ENCODE measurements at regions not wholly inside any gene's neighbourhood (a gene's known extent, or its start where the extent isn't known, plus 50 kb on each side); places are given as distances from the start of the nearest gene placed in this dataset.

DNA sequence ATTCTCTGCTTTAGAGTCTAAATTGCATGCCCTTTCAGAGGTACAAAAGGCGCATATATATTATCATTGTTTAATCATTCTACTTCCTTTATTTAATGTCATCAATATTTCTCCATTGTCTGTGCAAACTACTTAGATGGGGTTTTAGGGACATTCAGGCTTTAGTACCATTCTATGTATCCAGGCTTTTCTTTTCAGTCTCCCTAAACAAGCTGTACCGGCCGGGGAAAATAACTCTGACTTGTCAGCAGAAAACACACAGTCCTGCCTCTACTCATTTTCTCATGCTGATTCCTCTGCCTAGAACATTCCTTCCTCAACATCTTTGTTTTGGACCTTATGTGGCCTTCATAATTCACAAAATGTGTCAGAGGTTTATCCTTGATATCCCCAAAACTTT, 392.1 kb upstream of the DAB2 start:
- Histone ChIP-seq H3K4me1 (ENCODE audit: insufficient read depth, low read length, severe bottlenecking) (no peaks in the 10 kb centered on the region), H3K4me2 (ENCODE audit: low read length) (no peak overlapping the region), H3K9me2 (ENCODE audit: low read depth, low read length) (no peaks in the 10 kb centered on the region), H3K9ac (ENCODE audit: low read length) (no peak overlapping the region), H2AFZ (ENCODE audit: low read length) (no peak overlapping the region), H4K20me1 (ENCODE audit: insufficient read depth, low read length) (no peaks in the 10 kb centered on the region), H3K27ac (ENCODE audit: low read depth, low read length, poor library complexity, severe bottlenecking) (no peak overlapping the region), H3K9me3 (ENCODE audit: low read length) (peaks cover 3% of the 10 kb centered on the region; the same call in 1 of the 2 replicates), H3K4me3 (ENCODE audit: low read depth, low read length, poor library complexity, severe bottlenecking) (no peak overlapping the region), H3K36me3 (ENCODE audit: insufficient read depth, low read length) (no peaks in the 10 kb centered on the region), H3F3A (ENCODE audit: insufficient read depth, low read length) (no peaks in the 10 kb centered on the region), H3K79me2 (ENCODE audit: insufficient read depth, low read length) (no peaks in the 10 kb centered on the region), H3K27me3 (ENCODE audit: insufficient read depth, low read length) (no peaks in the 10 kb centered on the region)
- TF ChIP-seq, protein P1, sequence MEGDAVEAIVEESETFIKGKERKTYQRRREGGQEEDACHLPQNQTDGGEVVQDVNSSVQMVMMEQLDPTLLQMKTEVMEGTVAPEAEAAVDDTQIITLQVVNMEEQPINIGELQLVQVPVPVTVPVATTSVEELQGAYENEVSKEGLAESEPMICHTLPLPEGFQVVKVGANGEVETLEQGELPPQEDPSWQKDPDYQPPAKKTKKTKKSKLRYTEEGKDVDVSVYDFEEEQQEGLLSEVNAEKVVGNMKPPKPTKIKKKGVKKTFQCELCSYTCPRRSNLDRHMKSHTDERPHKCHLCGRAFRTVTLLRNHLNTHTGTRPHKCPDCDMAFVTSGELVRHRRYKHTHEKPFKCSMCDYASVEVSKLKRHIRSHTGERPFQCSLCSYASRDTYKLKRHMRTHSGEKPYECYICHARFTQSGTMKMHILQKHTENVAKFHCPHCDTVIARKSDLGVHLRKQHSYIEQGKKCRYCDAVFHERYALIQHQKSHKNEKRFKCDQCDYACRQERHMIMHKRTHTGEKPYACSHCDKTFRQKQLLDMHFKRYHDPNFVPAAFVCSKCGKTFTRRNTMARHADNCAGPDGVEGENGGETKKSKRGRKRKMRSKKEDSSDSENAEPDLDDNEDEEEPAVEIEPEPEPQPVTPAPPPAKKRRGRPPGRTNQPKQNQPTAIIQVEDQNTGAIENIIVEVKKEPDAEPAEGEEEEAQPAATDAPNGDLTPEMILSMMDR (IDR thresholded peaks at IDR 0.05; ENCODE audit: low read length) = no peak
- TF ChIP-seq EZH2 (IDR thresholded peaks at IDR 0.05; ENCODE audit: borderline replicate concordance, low read length) = no peak

DNA sequence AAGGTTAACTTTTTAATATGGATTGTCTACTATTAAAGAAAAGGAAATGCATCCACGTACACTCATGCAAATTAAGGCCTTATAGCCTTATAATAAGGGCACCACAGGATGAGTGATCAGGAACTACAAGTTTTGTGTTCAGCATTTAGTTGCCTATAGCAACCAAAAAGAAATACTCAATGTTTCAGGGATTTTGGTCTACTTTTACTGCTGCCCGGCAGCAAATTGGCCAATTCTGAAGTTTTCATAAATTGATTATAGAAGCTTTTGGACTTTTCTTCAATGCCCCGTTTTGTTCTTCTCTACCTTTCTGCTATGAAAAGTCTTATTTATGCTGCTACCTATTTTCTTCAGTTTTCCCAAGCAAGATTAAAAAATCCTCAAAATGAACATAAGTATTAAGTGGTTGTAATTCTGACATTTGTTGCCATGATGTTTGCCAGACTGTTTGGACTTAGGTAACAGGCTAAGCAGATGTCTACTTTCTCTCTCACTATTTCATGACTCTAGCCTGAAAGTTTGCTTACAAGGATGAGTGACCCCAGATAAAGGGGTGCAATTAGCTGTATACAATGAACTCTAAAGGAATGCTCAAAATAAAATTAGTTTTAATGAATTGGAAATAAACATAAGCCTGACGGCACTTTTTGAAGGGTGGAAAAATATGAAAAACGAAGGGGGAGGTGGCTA, 391.5 kb upstream of the DAB2 start:
- no peak overlapping the region for H3K4me3 ChIP-seq (ENCODE audit: low read depth, low read length, poor library complexity, severe bottlenecking)
- no peaks in the 10 kb centered on the region for H3K36me3 ChIP-seq (ENCODE audit: insufficient read depth, low read length)
- H3K27ac ChIP-seq (ENCODE audit: low read depth, low read length, poor library complexity, severe bottlenecking) = no peak overlapping the region
- no peaks in the 10 kb centered on the region for H3K79me2 ChIP-seq (ENCODE audit: insufficient read depth, low read length)
- H3K9me2 ChIP-seq (ENCODE audit: low read depth, low read length) = no peaks in the 10 kb centered on the region
- H3K27me3 ChIP-seq (ENCODE audit: insufficient read depth, low read length) = no peaks in the 10 kb centered on the region
- TF ChIP-seq, protein P1 (IDR thresholded peaks at IDR 0.05; ENCODE audit: low read length) = no peak
- TF ChIP-seq EZH2 (IDR thresholded peaks at IDR 0.05; ENCODE audit: borderline replicate concordance, low read length) = no peak
- no peak overlapping the region for H3K9ac ChIP-seq (ENCODE audit: low read length)
- no peaks in the 10 kb centered on the region for H3K4me1 ChIP-seq (ENCODE audit: insufficient read depth, low read length, severe bottlenecking)
- no peak overlapping the region for H3K4me2 ChIP-seq (ENCODE audit: low read length)
- H2AFZ ChIP-seq (ENCODE audit: low read length) = no peak overlapping the region
- no peaks in the 10 kb centered on the region for H4K20me1 ChIP-seq (ENCODE audit: insufficient read depth, low read length)
- peaks cover 3% of the 10 kb centered on the region; the same call in 1 of the 2 replicates for H3K9me3 ChIP-seq (ENCODE audit: low read length)
- no peaks in the 10 kb centered on the region for H3F3A ChIP-seq (ENCODE audit: insufficient read depth, low read length)

DNA sequence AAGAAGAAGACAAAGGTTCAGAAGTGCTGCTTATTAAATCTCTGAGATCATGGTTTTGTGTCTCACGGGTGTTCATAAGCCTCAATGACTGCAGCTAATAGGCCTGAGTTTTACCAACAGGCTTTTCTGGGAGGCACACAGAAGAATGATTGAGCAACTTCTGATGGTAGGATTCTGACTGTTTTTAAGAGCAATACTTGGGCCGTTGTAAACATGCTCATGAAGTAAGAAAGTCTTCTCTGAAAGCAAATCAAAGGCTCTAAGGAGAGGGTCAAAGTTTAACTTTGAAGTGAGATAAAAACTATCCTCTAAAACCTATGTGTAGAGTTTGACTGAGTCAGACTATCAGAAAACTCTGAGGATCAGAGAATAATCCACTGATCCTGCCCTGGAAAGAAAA, 390.9 kb upstream of the DAB2 start:
- Histone ChIP-seq H3K9ac (ENCODE audit: low read length) (no peak overlapping the region), H3K27ac (ENCODE audit: low read depth, low read length, poor library complexity, severe bottlenecking) (no peak overlapping the region), H3K4me2 (ENCODE audit: low read length) (no peak overlapping the region), H3K9me3 (ENCODE audit: low read length) (peaks cover 3% of the 10 kb centered on the region; the same call in 1 of the 2 replicates), H3K79me2 (ENCODE audit: insufficient read depth, low read length) (no peaks in the 10 kb centered on the region), H3F3A (ENCODE audit: insufficient read depth, low read length) (no peaks in the 10 kb centered on the region), H2AFZ (ENCODE audit: low read length) (no peak overlapping the region), H3K4me1 (ENCODE audit: insufficient read depth, low read length, severe bottlenecking) (no peaks in the 10 kb centered on the region), H3K9me2 (ENCODE audit: low read depth, low read length) (no peaks in the 10 kb centered on the region), H3K36me3 (ENCODE audit: insufficient read depth, low read length) (no peaks in the 10 kb centered on the region), H3K4me3 (ENCODE audit: low read depth, low read length, poor library complexity, severe bottlenecking) (no peak overlapping the region), H3K27me3 (ENCODE audit: insufficient read depth, low read length) (no peaks in the 10 kb centered on the region), H4K20me1 (ENCODE audit: insufficient read depth, low read length) (no peaks in the 10 kb centered on the region)
- TF ChIP-seq EZH2 (IDR thresholded peaks at IDR 0.05; ENCODE audit: borderline replicate concordance, low read length) = no peak
- TF ChIP-seq, protein P1 (IDR thresholded peaks at IDR 0.05; ENCODE audit: low read length) = no peak
